SU-DHL-6 (cell line): ENCODE measurements at regions not wholly inside any gene's neighbourhood (a gene's known extent, or its start where the extent isn't known, plus 50 kb on each side); places are given as distances from the start of the nearest gene placed in this dataset.

Source experiments
- EZH2phosphoT487 ChIP-seq: fragments of 200-600 bp; sonication (generic), shearing (Covaris generic); conservative IDR thresholded peaks from 2 replicates; pipeline ENCODE4 v1.6.1; 2018; ENCODE audit warnings: mild to moderate bottlenecking, antibody characterized with exemption, low read length, moderate library complexity, mixed read lengths
- TF ChIP-seq, protein P1 (sequence below): fragments of 200-600 bp; sonication (generic); IDR thresholded peaks from one replicate; pipeline ENCODE4 v1.5.1; 2017; ENCODE audit warnings: antibody characterized with exemption, mild to moderate bottlenecking, low read length, moderate library complexity; ENCODE audit not compliant: insufficient read depth, poor library complexity, severe bottlenecking

DNA sequence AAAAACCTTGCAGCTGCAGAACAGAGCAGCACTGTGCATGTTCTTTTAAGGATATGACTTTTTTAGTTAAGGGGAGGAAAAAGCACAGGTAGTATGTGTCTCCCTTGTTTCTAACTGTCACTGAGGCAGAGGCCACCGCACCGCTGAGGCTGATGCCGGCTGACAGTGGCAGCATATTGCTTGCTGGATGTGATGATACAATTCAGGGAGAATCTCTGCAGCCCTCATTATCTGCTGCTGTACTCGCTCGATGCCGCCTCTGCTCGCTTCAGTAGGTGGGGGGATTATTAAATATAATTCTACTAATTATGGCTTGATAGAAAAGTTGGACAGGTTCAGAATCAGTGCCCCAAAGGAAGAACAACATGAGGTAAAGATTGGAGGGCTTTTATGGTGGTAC lies 378.8 kb upstream of the NOCT start:
- TF ChIP-seq, protein P1, sequence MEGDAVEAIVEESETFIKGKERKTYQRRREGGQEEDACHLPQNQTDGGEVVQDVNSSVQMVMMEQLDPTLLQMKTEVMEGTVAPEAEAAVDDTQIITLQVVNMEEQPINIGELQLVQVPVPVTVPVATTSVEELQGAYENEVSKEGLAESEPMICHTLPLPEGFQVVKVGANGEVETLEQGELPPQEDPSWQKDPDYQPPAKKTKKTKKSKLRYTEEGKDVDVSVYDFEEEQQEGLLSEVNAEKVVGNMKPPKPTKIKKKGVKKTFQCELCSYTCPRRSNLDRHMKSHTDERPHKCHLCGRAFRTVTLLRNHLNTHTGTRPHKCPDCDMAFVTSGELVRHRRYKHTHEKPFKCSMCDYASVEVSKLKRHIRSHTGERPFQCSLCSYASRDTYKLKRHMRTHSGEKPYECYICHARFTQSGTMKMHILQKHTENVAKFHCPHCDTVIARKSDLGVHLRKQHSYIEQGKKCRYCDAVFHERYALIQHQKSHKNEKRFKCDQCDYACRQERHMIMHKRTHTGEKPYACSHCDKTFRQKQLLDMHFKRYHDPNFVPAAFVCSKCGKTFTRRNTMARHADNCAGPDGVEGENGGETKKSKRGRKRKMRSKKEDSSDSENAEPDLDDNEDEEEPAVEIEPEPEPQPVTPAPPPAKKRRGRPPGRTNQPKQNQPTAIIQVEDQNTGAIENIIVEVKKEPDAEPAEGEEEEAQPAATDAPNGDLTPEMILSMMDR, result no peak
- TF ChIP-seq EZH2phosphoT487, result no peak
